Cardiac muscle cell (in vitro differentiated cells and primary cell): ENCODE measurements at regions not wholly inside any gene's neighbourhood (a gene's known extent, or its start where the extent isn't known, plus 50 kb on each side); places are given as distances from the start of the nearest gene placed in this dataset.
A peak's percentile ranks its signal among the peaks of the same experiment; 100 is the strongest.

Source experiments
- DNase-seq, 2 donors: peaks; one replicate each; pipeline versions ENCODE4 v3.0.0 to v3.0.0-alpha.2; 2010 to 2017; ENCODE audit warnings: low read depth in 1 of 2, low spot score in 1 of 2
- H3K27ac ChIP-seq: fragments of 200-600 bp; sonication (generic); 2 replicates; pipeline ENCODE4 v1.5.1; 2016
- H3K27me3 ChIP-seq: fragments of 200-600 bp; sonication (generic); 2 replicates; pipeline ENCODE4 v1.6.0; 2016; ENCODE audit warnings: control low read depth
- H3K36me3 ChIP-seq: fragments of 200-600 bp; sonication (generic); 2 replicates; pipeline ENCODE4 v1.5.1; 2016; ENCODE audit warnings: control low read depth
- H3K4me1 ChIP-seq: fragments of 200-600 bp; sonication (generic); 2 replicates; pipeline ENCODE4 v1.8.1; 2017; ENCODE audit warnings: low read depth, mild to moderate bottlenecking, mixed run types
- H3K4me3 ChIP-seq: fragments of 200-600 bp; sonication (generic); 2 replicates; pipeline ENCODE4 v1.5.1; 2016; ENCODE audit warnings: mild to moderate bottlenecking
- H3K9me3 ChIP-seq: fragments of 200-600 bp; sonication (generic); 2 replicates; pipeline ENCODE4 v1.5.1; 2017; ENCODE audit warnings: low read depth, mild to moderate bottlenecking, control low read depth
- TF ChIP-seq, protein P1 (sequence below): IDR thresholded peaks from 2 replicates; pipeline ENCODE4 v1.5.1; 2012; ENCODE audit warnings: low read depth, mild to moderate bottlenecking, low read length

DNA sequence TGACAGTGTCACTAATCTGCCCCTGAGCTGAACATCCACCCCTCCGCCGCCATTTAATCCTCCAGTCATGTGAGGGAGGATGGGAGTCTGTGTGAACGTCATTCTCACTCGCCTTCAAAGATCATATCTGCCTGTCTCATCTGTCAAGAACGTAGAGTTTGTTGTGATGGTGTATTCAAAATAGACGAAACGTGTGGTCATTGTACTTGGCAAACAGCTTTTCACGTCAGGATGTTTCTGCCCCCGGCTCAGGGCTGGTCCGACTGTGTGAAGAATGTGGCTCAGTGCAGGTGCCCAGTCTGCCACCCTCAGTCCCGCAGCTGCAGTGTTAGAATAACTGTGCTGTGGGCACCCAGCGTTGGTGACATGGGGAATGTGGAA, 148.0 kb downstream of the KCNJ12 start:
- no peak overlapping the region for H3K4me3 ChIP-seq
- no peaks in the 10 kb centered on the region for H3K36me3 ChIP-seq
- H3K27ac ChIP-seq: no peak overlapping the region
- TF ChIP-seq, protein P1, sequence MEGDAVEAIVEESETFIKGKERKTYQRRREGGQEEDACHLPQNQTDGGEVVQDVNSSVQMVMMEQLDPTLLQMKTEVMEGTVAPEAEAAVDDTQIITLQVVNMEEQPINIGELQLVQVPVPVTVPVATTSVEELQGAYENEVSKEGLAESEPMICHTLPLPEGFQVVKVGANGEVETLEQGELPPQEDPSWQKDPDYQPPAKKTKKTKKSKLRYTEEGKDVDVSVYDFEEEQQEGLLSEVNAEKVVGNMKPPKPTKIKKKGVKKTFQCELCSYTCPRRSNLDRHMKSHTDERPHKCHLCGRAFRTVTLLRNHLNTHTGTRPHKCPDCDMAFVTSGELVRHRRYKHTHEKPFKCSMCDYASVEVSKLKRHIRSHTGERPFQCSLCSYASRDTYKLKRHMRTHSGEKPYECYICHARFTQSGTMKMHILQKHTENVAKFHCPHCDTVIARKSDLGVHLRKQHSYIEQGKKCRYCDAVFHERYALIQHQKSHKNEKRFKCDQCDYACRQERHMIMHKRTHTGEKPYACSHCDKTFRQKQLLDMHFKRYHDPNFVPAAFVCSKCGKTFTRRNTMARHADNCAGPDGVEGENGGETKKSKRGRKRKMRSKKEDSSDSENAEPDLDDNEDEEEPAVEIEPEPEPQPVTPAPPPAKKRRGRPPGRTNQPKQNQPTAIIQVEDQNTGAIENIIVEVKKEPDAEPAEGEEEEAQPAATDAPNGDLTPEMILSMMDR: no peak
- DNase-seq: peak in 1 of 2 donors; percentile 34
- H3K4me1 ChIP-seq: no peaks in the 10 kb centered on the region
- H3K27me3 ChIP-seq: no peaks in the 10 kb centered on the region
- no peaks in the 10 kb centered on the region for H3K9me3 ChIP-seq

DNA sequence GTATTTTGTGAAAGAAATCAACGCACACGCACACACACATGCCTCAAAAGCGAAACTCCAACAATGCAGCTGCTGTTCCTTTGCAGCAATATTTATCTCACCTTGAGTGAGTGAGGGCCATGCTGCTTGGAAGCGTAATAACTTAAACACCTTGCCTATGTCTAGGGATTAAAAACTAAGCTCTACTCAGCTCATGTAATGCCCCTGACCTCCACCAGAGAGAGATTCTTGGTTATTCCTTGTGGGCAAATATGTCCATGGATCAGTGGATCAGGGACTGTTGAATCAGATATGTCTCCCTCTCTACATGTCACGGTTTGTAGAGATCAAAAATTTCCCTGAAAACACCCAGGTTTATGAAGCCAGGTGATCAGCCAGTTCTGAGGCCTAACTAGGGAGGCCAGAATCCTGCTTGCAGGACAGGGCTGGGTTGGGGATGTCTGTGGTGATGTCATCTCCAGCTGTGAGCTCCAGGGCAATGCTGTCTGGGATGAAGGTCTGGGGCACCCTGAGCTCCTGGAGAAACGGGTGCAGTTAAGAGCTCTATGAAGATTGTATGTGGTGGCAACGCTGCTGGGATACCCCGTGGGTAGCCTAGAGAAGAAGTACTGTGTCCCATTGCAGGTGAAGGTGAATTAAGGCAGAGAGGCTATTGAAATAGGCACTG, 149.4 kb downstream of the KCNJ12 start:
- DNase-seq: no peak
- Histone ChIP-seq H3K27me3 (no peaks in the 10 kb centered on the region), H3K36me3 (no peaks in the 10 kb centered on the region), H3K4me3 (no peak overlapping the region), H3K4me1 (no peaks in the 10 kb centered on the region), H3K9me3 (no peaks in the 10 kb centered on the region), H3K27ac (no peak overlapping the region)
- TF ChIP-seq, protein P1: no peak

DNA sequence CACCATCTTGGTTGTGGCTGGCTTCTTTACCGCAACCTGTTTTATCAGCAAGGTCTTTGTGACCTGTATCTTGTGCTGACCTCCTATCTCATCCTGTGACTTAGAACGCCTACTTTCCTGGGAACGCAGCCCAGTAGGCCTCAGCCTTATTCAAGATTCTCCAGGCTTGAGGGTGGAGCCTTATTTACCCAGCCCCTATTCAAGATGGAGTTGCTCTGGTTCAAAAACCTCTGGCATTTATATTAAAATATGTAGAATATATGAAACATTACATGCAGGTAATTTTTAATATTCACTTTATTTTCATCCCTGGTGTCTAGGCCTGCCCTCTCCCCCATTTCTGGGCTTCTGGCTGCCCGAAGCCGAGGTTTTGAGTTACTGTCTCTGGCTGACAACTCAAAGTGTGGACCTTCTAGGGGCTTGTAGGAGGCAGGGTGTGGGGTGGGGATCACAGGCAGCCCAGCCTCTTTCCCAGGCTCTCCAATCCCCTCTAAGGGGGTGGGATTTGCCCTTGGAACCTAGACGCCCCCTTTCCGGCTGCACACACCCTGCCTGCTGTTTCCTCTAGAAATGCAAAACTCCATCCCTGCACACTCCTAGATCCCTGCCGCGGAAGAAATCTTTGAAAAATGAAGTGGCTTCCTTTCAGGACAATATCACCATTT, 152.0 kb downstream of the KCNJ12 start:
- no peaks in the 10 kb centered on the region for H3K27me3 ChIP-seq
- no peaks in the 10 kb centered on the region for H3K36me3 ChIP-seq
- no peak for DNase-seq
- no peak overlapping the region for H3K27ac ChIP-seq
- TF ChIP-seq, protein P1: no peak
- H3K4me1 ChIP-seq: no peaks in the 10 kb centered on the region
- H3K4me3 ChIP-seq: no peak overlapping the region
- no peaks in the 10 kb centered on the region for H3K9me3 ChIP-seq

DNA sequence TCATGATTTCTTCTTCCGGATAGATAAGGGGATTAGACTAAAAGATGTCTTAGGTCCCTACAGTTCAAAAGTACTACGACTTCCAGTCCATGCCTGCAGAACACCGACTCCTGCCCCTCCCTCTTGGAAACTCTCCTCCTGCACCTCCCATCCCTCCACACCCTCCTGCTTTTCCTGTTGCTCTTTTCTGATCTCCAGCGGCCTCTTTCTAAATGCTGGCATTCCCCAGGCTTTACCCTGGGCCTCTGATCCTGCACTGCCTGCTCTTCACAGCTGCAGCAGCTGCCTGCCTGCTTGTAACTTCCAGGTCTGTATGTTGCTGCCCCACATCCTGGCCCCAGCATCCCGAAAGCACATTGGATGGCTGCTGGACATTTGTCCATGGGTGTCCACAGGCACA, 154.2 kb downstream of the KCNJ12 start:
- Histone ChIP-seq H3K27ac (no peak overlapping the region), H3K4me3 (no peak overlapping the region)

DNA sequence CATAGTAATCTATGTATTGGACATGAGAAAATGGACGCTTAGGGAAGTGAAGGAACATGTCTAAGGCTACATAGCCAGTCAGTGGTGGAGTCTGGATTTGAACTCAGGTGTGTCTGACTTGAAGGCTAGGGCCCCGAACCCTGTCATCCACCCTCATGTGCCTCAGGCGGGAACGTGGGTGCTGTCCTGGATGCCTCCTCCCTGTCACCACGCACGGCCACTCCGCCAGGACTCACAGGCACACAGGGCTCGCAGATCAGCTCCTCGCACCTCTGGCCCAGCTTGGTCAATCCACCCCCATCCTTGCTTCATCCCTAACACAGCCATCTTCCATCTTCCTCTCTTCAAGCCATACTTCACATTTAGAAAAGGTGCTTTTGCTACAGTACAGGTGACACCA, 154.7 kb downstream of the KCNJ12 start:
- no peaks in the 10 kb centered on the region for H3K4me1 ChIP-seq
- no peaks in the 10 kb centered on the region for H3K27me3 ChIP-seq
- no peaks in the 10 kb centered on the region for H3K36me3 ChIP-seq
- H3K4me3 ChIP-seq: no peak overlapping the region
- no peak overlapping the region for H3K27ac ChIP-seq
- DNase-seq: no peak
- TF ChIP-seq, protein P1: no peak
- no peaks in the 10 kb centered on the region for H3K9me3 ChIP-seq

More for the DNA sequence above, 154.2 kb downstream of the KCNJ12 start:
- no peaks in the 10 kb centered on the region for H3K27me3 ChIP-seq
- DNase-seq: no peak
- no peaks in the 10 kb centered on the region for H3K4me1 ChIP-seq
- H3K36me3 ChIP-seq: no peaks in the 10 kb centered on the region
- no peaks in the 10 kb centered on the region for H3K9me3 ChIP-seq
- TF ChIP-seq, protein P1: no peak
